Cardiac fibroblast (primary cell): ENCODE measurements at regions not wholly inside any gene's neighbourhood (a gene's known extent, or its start where the extent isn't known, plus 50 kb on each side); places are given as distances from the start of the nearest gene placed in this dataset.

ENCODE experiments used
- DNase-seq, 2 donors: peaks; one replicate each; pipeline versions ENCODE4 v3.0.0 to v3.0.0-alpha.2; 2010; ENCODE audit warnings: low read depth in 2 of 2
- H3K4me3 ChIP-seq, 2 donors: replicated peaks in 1 of 2; 1 replicate in 1 of 2; 2 replicates in 1 of 2; pipeline ENCODE4 v1.5.1; 2011; ENCODE audit warnings: low read depth in 2 of 2, low read length in 2 of 2, mild to moderate bottlenecking in 2 of 2, moderate library complexity in 1 of 2
- TF ChIP-seq, protein P1 (sequence below): IDR thresholded peaks from one replicate; pipeline ENCODE4 v1.5.1; 2011; ENCODE audit warnings: low read depth, mild to moderate bottlenecking, low read length, inconsistent platforms

DNA sequence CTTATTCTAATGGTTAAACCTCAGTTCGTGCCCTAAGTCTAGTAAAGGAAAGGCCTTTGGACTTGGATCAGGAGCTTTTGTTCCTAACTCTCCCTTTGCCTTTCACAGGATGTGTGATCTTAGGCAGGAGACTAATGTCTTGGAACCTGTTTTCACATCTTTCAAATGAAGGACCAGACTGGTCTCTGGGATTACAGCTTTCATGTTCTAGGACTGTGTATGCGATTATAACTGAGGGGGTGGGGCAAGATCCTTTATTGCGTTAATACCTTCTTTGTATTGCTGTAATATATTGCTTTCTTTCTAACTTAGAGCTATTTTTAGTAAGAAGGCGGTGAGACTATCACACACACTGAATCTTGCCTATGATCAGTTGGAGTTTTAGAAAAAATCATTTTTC, 368.1 kb downstream of the RPRM start:
- H3K4me3 ChIP-seq = no peak overlapping the region
- TF ChIP-seq, protein P1, sequence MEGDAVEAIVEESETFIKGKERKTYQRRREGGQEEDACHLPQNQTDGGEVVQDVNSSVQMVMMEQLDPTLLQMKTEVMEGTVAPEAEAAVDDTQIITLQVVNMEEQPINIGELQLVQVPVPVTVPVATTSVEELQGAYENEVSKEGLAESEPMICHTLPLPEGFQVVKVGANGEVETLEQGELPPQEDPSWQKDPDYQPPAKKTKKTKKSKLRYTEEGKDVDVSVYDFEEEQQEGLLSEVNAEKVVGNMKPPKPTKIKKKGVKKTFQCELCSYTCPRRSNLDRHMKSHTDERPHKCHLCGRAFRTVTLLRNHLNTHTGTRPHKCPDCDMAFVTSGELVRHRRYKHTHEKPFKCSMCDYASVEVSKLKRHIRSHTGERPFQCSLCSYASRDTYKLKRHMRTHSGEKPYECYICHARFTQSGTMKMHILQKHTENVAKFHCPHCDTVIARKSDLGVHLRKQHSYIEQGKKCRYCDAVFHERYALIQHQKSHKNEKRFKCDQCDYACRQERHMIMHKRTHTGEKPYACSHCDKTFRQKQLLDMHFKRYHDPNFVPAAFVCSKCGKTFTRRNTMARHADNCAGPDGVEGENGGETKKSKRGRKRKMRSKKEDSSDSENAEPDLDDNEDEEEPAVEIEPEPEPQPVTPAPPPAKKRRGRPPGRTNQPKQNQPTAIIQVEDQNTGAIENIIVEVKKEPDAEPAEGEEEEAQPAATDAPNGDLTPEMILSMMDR = no peak
- DNase-seq = no peak

- H3K4me3 ChIP-seq = no peak overlapping the region
- DNase-seq = no peak
- TF ChIP-seq, protein P1 = no peak
These were observed 368.8 kb downstream of the RPRM start for GRCh38 chr2:153109793-153110192.

- no peak for DNase-seq
- TF ChIP-seq, protein P1 = no peak
These were observed 371.6 kb downstream of the RPRM start for GRCh38 chr2:153106802-153107477.

DNA sequence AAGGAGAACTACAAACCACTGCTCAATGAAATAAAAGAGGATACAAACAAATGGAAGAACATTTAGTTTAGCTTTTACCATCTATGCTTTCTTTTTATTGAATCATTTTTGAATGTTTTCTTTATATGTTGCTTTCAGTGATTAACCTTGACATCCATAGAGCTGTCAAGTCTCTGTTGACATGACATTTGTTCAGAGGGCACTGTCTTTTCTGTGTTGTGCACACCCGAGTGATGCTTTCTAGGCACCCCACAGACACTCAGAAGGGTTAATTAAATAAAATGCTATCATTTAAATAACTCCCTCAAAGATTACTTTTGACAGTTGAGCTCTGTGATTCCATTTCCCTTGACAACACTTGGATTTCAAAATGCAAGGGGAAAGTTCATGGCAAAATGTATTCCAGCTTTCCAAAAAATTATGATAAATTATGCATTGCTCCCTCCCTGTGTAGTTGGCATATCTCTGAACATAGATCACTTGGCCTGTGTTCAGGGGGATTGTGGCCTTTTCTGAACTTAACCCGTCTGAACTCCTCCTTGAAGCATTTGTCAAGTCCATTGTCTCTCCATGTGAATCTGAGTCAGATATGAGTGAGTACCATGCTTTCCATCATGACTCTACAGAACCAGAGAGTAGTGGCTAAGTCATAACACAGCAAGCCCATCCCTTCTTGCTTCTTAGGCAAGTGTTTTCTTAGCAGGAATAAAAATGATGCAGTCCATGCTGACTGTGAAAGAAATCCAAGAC, 372.6 kb downstream of the RPRM start:
- DNase-seq = no peak
- no peak overlapping the region for H3K4me3 ChIP-seq
- TF ChIP-seq, protein P1 = no peak

More at GRCh38 chr2:153106802-153107477, 371.6 kb downstream of the RPRM start:
- no peak overlapping the region for H3K4me3 ChIP-seq

- no peak for DNase-seq
- H3K4me3 ChIP-seq = no peak overlapping the region
- TF ChIP-seq, protein P1 = no peak
These were observed 377.4 kb downstream of the RPRM start for GRCh38 chr2:153101187-153101586.

DNA sequence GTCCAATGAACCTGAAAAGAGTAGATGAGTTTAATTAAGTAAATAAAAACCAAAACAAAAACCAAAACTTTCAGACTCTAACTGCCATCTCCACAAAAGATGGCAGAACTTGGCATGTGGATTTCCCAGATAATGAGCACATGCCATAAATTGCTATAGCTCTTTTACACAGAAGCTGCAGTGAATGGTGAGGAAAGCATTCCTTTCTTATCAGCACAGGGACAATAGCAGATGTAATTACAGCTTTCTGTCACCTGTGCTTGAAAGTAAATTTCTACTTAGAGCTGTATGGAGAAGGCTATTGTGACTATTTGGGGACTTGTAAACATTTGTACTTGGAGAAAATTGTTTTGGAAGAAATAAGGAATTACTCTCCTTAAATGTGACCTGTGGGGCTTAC, 378.4 kb downstream of the RPRM start:
- no peak for DNase-seq
- TF ChIP-seq, protein P1 = no peak
- H3K4me3 ChIP-seq = no peak overlapping the region
